Endothelial cell (in vitro differentiated cells): ENCODE measurements at regions not wholly inside any gene's neighbourhood (a gene's known extent, or its start where the extent isn't known, plus 50 kb on each side); places are given as distances from the start of the nearest gene placed in this dataset.

Experiments used
- DNase-seq: peaks from one replicate; pipeline ENCODE4 v3.0.0; 2021; ENCODE audit warnings: low spot score
- H3K27ac Mint-ChIP-seq: one replicate; pipeline ENCODE4 v1.8.0; 2021; ENCODE audit warnings: mixed read lengths, inconsistent platforms; ENCODE audit not compliant: unreplicated experiment
- H3K27me3 Mint-ChIP-seq: one replicate; pipeline ENCODE4 v1.8.0; 2021; ENCODE audit warnings: mild to moderate bottlenecking, moderate library complexity, mixed read lengths, inconsistent platforms; ENCODE audit not compliant: unreplicated experiment
- H3K36me3 Mint-ChIP-seq: one replicate; pipeline ENCODE4 v1.8.0; 2021; ENCODE audit warnings: mild to moderate bottlenecking, low read depth, mixed read lengths, inconsistent platforms; ENCODE audit not compliant: unreplicated experiment
- H3K4me1 Mint-ChIP-seq: one replicate; pipeline ENCODE4 v1.8.0; 2021; ENCODE audit warnings: mild to moderate bottlenecking, mixed read lengths, inconsistent platforms; ENCODE audit not compliant: unreplicated experiment
- H3K4me3 Mint-ChIP-seq: one replicate; pipeline ENCODE4 v1.8.0; 2021; ENCODE audit warnings: mild to moderate bottlenecking, mixed read lengths, inconsistent platforms; ENCODE audit not compliant: unreplicated experiment
- H3K9me3 Mint-ChIP-seq: one replicate; pipeline ENCODE4 v1.8.0; 2021; ENCODE audit warnings: mixed read lengths, inconsistent platforms; ENCODE audit not compliant: unreplicated experiment
- TF ChIP-seq, protein P1 (sequence below): fragments of 200-600 bp; sonication (generic); IDR thresholded peaks from one replicate; pipeline ENCODE4 v1.5.0; 2021; ENCODE audit warnings: antibody characterized with exemption; ENCODE audit not compliant: unreplicated experiment

GRCh38 chr22:34038801-34039555 is 118.7 kb upstream of the LARGE1 start:
- no peaks in the 10 kb centered on the region for H3K36me3 Mint-ChIP-seq
- H3K27me3 Mint-ChIP-seq: no peaks in the 10 kb centered on the region
- no peak overlapping the region for H3K27ac Mint-ChIP-seq
- DNase-seq: no peak
- TF ChIP-seq, protein P1, sequence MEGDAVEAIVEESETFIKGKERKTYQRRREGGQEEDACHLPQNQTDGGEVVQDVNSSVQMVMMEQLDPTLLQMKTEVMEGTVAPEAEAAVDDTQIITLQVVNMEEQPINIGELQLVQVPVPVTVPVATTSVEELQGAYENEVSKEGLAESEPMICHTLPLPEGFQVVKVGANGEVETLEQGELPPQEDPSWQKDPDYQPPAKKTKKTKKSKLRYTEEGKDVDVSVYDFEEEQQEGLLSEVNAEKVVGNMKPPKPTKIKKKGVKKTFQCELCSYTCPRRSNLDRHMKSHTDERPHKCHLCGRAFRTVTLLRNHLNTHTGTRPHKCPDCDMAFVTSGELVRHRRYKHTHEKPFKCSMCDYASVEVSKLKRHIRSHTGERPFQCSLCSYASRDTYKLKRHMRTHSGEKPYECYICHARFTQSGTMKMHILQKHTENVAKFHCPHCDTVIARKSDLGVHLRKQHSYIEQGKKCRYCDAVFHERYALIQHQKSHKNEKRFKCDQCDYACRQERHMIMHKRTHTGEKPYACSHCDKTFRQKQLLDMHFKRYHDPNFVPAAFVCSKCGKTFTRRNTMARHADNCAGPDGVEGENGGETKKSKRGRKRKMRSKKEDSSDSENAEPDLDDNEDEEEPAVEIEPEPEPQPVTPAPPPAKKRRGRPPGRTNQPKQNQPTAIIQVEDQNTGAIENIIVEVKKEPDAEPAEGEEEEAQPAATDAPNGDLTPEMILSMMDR: no peak
- no peaks in the 10 kb centered on the region for H3K4me1 Mint-ChIP-seq
- peaks cover 17% of the 10 kb centered on the region for H3K9me3 Mint-ChIP-seq
- no peak overlapping the region for H3K4me3 Mint-ChIP-seq

DNA sequence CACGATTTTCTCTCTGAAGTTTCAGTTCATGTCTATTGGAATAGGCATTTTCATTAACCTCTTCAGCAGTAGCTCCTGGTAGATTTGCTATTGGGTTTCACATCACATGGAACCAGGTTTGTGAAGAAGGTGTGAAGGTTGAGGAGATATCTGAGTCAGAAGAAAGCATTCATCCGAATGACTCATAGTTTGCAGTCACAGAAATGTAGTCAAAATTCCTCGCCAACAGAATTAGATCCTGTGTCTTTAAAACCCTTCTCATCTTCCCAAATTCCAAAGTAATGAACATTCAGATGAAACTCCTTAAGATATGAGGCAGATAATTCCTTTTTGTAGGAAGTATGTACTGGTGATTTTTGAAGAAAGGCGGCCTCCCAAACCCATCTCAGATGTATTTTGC is 125.0 kb upstream of the LARGE1 start:
- Mint-ChIP-seq H3K36me3 (no peaks in the 10 kb centered on the region), H3K4me1 (no peaks in the 10 kb centered on the region), H3K4me3 (no peak overlapping the region), H3K9me3 (peaks cover 15% of the 10 kb centered on the region), H3K27me3 (peaks cover 6% of the 10 kb centered on the region), H3K27ac (no peak overlapping the region)
- TF ChIP-seq, protein P1: no peak
- no peak for DNase-seq

GRCh38 chr22:34055525-34056200 is 135.4 kb upstream of the LARGE1 start:
- no peaks in the 10 kb centered on the region for H3K4me1 Mint-ChIP-seq
- peaks cover 27% of the 10 kb centered on the region for H3K9me3 Mint-ChIP-seq
- no peak for DNase-seq
- H3K27me3 Mint-ChIP-seq: no peaks in the 10 kb centered on the region
- peaks cover 4% of the 10 kb centered on the region for H3K36me3 Mint-ChIP-seq
- TF ChIP-seq, protein P1: no peak
- H3K4me3 Mint-ChIP-seq: no peak overlapping the region
- H3K27ac Mint-ChIP-seq: no peak overlapping the region

DNA sequence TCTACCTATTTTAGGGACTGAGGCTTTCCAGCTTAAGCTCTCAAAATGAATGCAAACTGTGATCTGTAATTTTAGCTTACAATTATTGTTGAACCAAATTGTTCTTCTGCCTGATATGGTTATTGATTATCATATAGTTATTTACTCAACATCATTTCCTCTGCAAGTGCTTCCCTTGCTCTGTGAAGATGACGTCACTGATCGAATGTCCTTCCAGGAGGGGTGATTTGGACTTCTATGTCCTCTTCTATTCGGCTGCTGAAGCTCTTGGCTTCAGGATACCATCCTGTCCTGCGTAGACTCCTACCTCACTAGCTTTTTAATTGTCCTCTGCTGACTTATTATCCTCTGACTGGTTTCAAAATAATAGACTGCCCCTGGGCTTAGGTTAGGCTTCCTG is 137.4 kb upstream of the LARGE1 start:
- Mint-ChIP-seq H3K4me3 (no peak overlapping the region), H3K27me3 (peaks cover 2% of the 10 kb centered on the region), H3K4me1 (no peaks in the 10 kb centered on the region), H3K27ac (no peak overlapping the region), H3K9me3 (peaks cover 29% of the 10 kb centered on the region), H3K36me3 (peaks cover 4% of the 10 kb centered on the region)
- DNase-seq: no peak
- TF ChIP-seq, protein P1: no peak

DNA sequence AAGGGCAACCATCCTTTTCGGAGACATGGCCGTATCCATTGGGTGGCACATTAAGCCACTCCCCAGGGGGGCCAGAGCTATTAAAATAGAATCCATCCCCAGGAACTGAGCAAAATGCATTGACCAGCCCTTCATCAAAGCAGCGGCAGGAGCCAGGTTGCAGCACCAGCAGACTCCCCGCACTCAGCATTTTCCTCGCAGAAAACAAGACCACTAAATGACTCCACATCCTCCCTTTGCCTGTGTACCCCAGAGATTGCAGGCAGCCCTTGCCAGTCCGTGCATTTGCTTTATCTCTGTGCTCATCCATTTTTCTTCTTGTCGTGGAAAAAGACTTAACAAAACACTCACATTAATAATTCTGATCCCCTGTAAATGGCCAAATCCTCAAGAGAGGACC is 144.4 kb upstream of the LARGE1 start:
- Mint-ChIP-seq H3K4me3 (no peak overlapping the region), H3K27me3 (peaks cover 7% of the 10 kb centered on the region), H3K9me3 (peaks cover 37% of the 10 kb centered on the region), H3K4me1 (no peaks in the 10 kb centered on the region), H3K36me3 (peaks cover 10% of the 10 kb centered on the region), H3K27ac (no peak overlapping the region)
- DNase-seq: no peak
- TF ChIP-seq, protein P1: no peak
